ENCODE measurements at regions not wholly inside any gene's neighbourhood (a gene's known extent, or its start where the extent isn't known, plus 50 kb on each side); places are given as distances from the start of the nearest gene placed in this dataset.

DNA sequence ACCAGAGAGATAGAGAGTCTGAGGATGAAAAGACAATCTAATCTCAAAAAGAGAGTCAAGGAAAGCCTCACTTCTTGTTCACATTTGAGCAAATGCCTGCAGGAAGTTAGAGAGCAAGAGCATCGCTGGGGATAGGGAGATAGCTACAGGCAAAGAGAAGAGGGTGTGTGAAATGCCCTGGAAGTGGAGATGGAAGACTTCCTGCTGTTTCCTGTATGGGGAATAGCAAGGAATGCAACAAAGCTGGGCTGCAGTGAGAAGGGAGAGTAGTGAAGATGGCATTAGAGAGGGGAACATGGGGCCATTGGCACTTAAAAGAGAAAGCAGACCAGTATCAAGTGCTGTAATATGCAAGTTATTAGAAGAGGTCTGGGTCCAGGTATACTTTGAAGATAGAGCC is 488.6 kb downstream of the METTL4 start:
- TF ChIP-seq, protein P1, sequence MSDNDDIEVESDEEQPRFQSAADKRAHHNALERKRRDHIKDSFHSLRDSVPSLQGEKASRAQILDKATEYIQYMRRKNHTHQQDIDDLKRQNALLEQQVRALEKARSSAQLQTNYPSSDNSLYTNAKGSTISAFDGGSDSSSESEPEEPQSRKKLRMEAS (IDR thresholded peaks at IDR 0.05; ENCODE audit: low read depth, low read length) = no peak
- TF ChIP-seq CTCF (IDR thresholded peaks at IDR 0.05; ENCODE audit: low read depth, low read length) (no peak), POLR2A (IDR thresholded peaks at IDR 0.05; ENCODE audit: extremely low read depth, insufficient read length) (no peak)
